ENCODE measurements at regions not wholly inside any gene's neighbourhood (a gene's known extent, or its start where the extent isn't known, plus 50 kb on each side); places are given as distances from the start of the nearest gene placed in this dataset.

- WGBS, 2 donors: 50 to 68% methylated on average over 3 of the region's 3 CpGs
- no peaks in the 10 kb centered on the region for H3K27me3 ChIP-seq
- H3K4me1 ChIP-seq: peaks cover 33 to 97% (median 81%) of the 10 kb centered on the region in 9 donors
- H3K27ac ChIP-seq: peak overlapping the region in 8 of 10 donors; percentile 17 to 95 (median 84)
- H3K9me3 ChIP-seq: no peaks in the 10 kb centered on the region
- ATAC-seq (no peak), DNase-seq (no peak)
- H3K4me3 ChIP-seq: no peak overlapping the region
- intact Hi-C loops (cut with DNase I): loop anchor here in 4 of 10 donors (5.0 to 10.0 kb wide), 2 partner anchors 47 to 50 kb away; no protein-coding TSS in a partner anchor
- no peak for TF ChIP-seq CTCF (IDR thresholded peaks at IDR 0.05)
- H3K36me3 ChIP-seq: no peaks in the 10 kb centered on the region
Observed at GRCh38 chr2:42877511-42877910, 85.1 kb upstream of the HAAO start.

DNA sequence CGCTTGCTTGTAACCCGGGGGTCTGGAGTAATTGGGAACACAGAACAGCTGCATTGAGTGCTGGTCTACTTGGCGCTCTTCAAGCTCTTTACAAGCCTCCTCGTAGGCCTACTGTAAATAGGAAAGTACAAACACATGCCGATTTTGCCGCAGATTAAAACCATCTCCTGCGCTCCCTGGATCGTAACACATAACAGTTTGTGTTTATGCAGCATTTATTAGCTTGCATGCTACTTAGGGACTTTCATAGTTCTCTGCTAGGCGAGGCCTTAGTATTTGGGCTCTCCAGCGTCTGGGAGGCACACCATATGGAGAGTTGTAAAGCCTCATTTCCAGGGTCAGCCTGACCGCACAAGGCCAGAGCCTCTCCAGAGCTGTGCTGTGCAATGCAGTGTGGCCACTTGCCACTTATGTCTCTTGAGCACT is 84.0 kb upstream of the HAAO start:
- Histone ChIP-seq H3K4me3 (no peak overlapping the region), H3K36me3 (no peaks in the 10 kb centered on the region), H3K27ac (peak overlapping the region; percentile 72 to 95 (median 87)), H3K27me3 (no peaks in the 10 kb centered on the region), H3K4me1 (peaks cover 30 to 95% (median 85%) of the 10 kb centered on the region in 9 donors), H3K9me3 (no peaks in the 10 kb centered on the region)
- intact Hi-C loops (cut with DNase I): loop anchor here in 4 of 10 donors (5.0 to 10.0 kb wide), 2 partner anchors 48 to 51 kb away; no protein-coding TSS in a partner anchor
- no peak for TF ChIP-seq CTCF (IDR thresholded peaks at IDR 0.05)
- 77 to 80% methylated on average over 11 of the region's 11 CpGs for WGBS, 2 donors
- ATAC-seq: peak in 1 of 8 donors; percentile 38
- no peak for DNase-seq

DNA sequence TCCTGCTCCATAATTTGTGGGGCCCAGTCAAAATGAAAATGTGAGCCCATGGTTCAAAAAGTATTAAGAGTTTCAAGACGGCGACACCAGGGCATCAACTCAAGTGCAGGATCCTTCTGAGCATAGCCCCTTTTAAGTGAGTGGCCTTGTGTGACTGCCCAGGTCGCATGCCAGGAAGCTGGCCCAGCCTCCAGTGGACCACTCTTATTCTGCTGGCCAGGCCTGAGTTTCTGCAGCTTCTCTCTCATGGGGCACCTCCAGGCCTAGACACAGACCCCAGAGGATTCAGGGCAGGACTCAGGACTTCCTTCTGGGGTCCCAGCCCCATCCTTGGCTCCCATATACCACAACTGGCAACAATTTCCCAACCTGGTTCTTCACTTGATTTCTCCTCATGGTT is 83.5 kb upstream of the HAAO start:
- Histone ChIP-seq H3K27ac (peak overlapping the region; percentile 72 to 95 (median 87)), H3K4me3 (no peak overlapping the region), H3K36me3 (no peaks in the 10 kb centered on the region), H3K9me3 (no peaks in the 10 kb centered on the region), H3K27me3 (no peaks in the 10 kb centered on the region), H3K4me1 (peaks cover 27 to 90% (median 81%) of the 10 kb centered on the region in 9 donors)
- WGBS, 2 donors: 69% methylated on average over 3 of the region's 3 CpGs
- TF ChIP-seq CTCF (IDR thresholded peaks at IDR 0.05): no peak
- DNase-seq: no peak
- intact Hi-C loops (cut with DNase I): loop anchor here in 5 of 10 donors (1.0 to 10.0 kb wide), 3 partner anchors 49 to 257 kb away; no protein-coding TSS in a partner anchor
- no peak for ATAC-seq

- Histone ChIP-seq H3K27me3 (no peaks in the 10 kb centered on the region), H3K4me3 (no peak overlapping the region), H3K36me3 (no peaks in the 10 kb centered on the region), H3K4me1 (peaks cover 26 to 83% (median 74%) of the 10 kb centered on the region in 9 donors), H3K9me3 (no peaks in the 10 kb centered on the region), H3K27ac (peak overlapping the region; percentile 72 to 95 (median 87))
- WGBS, 2 donors: 52 to 54% methylated on average over 20 of the region's 20 CpGs
- intact Hi-C loops (cut with DNase I): loop anchor here in 5 of 10 donors (1.0 to 10.0 kb wide), 3 partner anchors 50 to 258 kb away; no protein-coding TSS in a partner anchor
- DNase-seq: peak; percentile 76
- peak; percentile 78 to 87 (median 85) for ATAC-seq
- TF ChIP-seq CTCF (IDR thresholded peaks at IDR 0.05): no peak
Observed at GRCh38 chr2:42874949-42875801, 82.8 kb upstream of the HAAO start.

Measured in heart right ventricle (tissue), 16 donors.